GM12872 (cell line): ENCODE measurements at regions not wholly inside any gene's neighbourhood (a gene's known extent, or its start where the extent isn't known, plus 50 kb on each side); places are given as distances from the start of the nearest gene placed in this dataset.

Experiments used
- CTCF ChIP-seq: IDR thresholded peaks from 3 replicates; pipeline ENCODE4 v1.5.1; 2011; ENCODE audit warnings: low read depth, mild to moderate bottlenecking, low read length, moderate library complexity; ENCODE audit not compliant: insufficient read depth

GRCh38 chr4:104682311-104682710, 187.6 kb upstream of the CXXC4 start:
- no peak for TF ChIP-seq CTCF

- peak; percentile 44 for TF ChIP-seq CTCF
Measured at GRCh38 chr4:104693601-104694201, 199.0 kb upstream of the CXXC4 start.

GRCh38 chr4:104716584-104716983, 221.9 kb upstream of the CXXC4 start:
- no peak for TF ChIP-seq CTCF

- no peak for TF ChIP-seq CTCF
Measured at GRCh38 chr4:104719539-104720230, 225.0 kb upstream of the CXXC4 start.

GRCh38 chr4:104722467-104722866, 227.8 kb upstream of the CXXC4 start:
- TF ChIP-seq CTCF = no peak

- no peak for TF ChIP-seq CTCF
Measured at GRCh38 chr4:104726002-104726401, 231.3 kb upstream of the CXXC4 start.

GRCh38 chr4:104727643-104728042, 232.9 kb upstream of the CXXC4 start:
- TF ChIP-seq CTCF = no peak
